ENCODE measurements at regions not wholly inside any gene's neighbourhood (a gene's known extent, or its start where the extent isn't known, plus 50 kb on each side); places are given as distances from the start of the nearest gene placed in this dataset.

GRCh38 chr12:82565966-82566365 is 120.7 kb upstream of the TMTC2 start:
- 88% methylated on average over 1 of the region's 1 CpG for WGBS (ENCODE audit: insufficient coverage)
- H3K27ac ChIP-seq (ENCODE audit: insufficient read depth in 1 of 2, low read depth in 1 of 2, low read length in 2 of 2, poor library complexity in 1 of 2, severe bottlenecking in 2 of 2) = no peak overlapping the region
- H3K9me3 ChIP-seq (ENCODE audit: control extremely low read depth in 1 of 5, control insufficient read depth in 4 of 5, insufficient read depth in 2 of 5, low read depth in 1 of 5, low read length in 4 of 5) = no peaks in the 10 kb centered on the region
- H3K4me3 ChIP-seq (ENCODE audit: control insufficient read depth in 1 of 7, extremely low read depth in 1 of 7, insufficient read depth in 4 of 7, low read depth in 2 of 7, low read length in 6 of 7) = no peak overlapping the region
- no peaks in the 10 kb centered on the region for H3K4me1 ChIP-seq (ENCODE audit: control extremely low read depth in 1 of 4, control insufficient read depth in 4 of 4, insufficient read depth in 4 of 4, low read length in 3 of 4)
- no peaks in the 10 kb centered on the region for H3K36me3 ChIP-seq (ENCODE audit: control insufficient read depth in 4 of 4, insufficient read depth in 4 of 4, low read length in 3 of 4)
- H3K27me3 ChIP-seq (replicated peaks in 2 of 5; ENCODE audit: control insufficient read depth in 4 of 5, insufficient read depth in 5 of 5, low read length in 4 of 5) = no peaks in the 10 kb centered on the region
- ChIA-PET CTCF (no interaction called here), POLR2A (no interaction called here)
- DNase-seq = no peak

- DNase-seq = no peak
- no peaks in the 10 kb centered on the region for H3K36me3 ChIP-seq (ENCODE audit: control insufficient read depth in 4 of 4, insufficient read depth in 4 of 4, low read length in 3 of 4)
- no peak overlapping the region for H3K27ac ChIP-seq (ENCODE audit: insufficient read depth in 1 of 2, low read depth in 1 of 2, low read length in 2 of 2, poor library complexity in 1 of 2, severe bottlenecking in 2 of 2)
- POLR2A ChIA-PET = no interaction called here
- H3K4me1 ChIP-seq (ENCODE audit: control extremely low read depth in 1 of 4, control insufficient read depth in 4 of 4, insufficient read depth in 4 of 4, low read length in 3 of 4) = no peaks in the 10 kb centered on the region
- H3K9me3 ChIP-seq (ENCODE audit: control extremely low read depth in 1 of 5, control insufficient read depth in 4 of 5, insufficient read depth in 2 of 5, low read depth in 1 of 5, low read length in 4 of 5) = no peaks in the 10 kb centered on the region
- CTCF ChIA-PET = no interaction called here
- no peaks in the 10 kb centered on the region for H3K27me3 ChIP-seq (replicated peaks in 2 of 5; ENCODE audit: control insufficient read depth in 4 of 5, insufficient read depth in 5 of 5, low read length in 4 of 5)
- H3K4me3 ChIP-seq (ENCODE audit: control insufficient read depth in 1 of 7, extremely low read depth in 1 of 7, insufficient read depth in 4 of 7, low read depth in 2 of 7, low read length in 6 of 7) = no peak overlapping the region
Measured at GRCh38 chr12:82567688-82568087, 119.0 kb upstream of the TMTC2 start.

- WGBS (ENCODE audit: insufficient coverage) = no CpG with 5 or more reads among the region's 2 CpGs
- no peaks in the 10 kb centered on the region for H3K9me3 ChIP-seq (ENCODE audit: control extremely low read depth in 1 of 5, control insufficient read depth in 4 of 5, insufficient read depth in 2 of 5, low read depth in 1 of 5, low read length in 4 of 5)
Measured at GRCh38 chr12:82574191-82574590, 112.5 kb upstream of the TMTC2 start.

GRCh38 chr12:82578725-82579124 is 108.0 kb upstream of the TMTC2 start:
- no CpG with 5 or more reads among the region's 2 CpGs for WGBS (ENCODE audit: insufficient coverage)
- Histone ChIP-seq H3K4me3 (ENCODE audit: control insufficient read depth in 1 of 7, extremely low read depth in 1 of 7, insufficient read depth in 4 of 7, low read depth in 2 of 7, low read length in 6 of 7) (no peak overlapping the region), H3K9me3 (ENCODE audit: control extremely low read depth in 1 of 5, control insufficient read depth in 4 of 5, insufficient read depth in 2 of 5, low read depth in 1 of 5, low read length in 4 of 5) (no peaks in the 10 kb centered on the region), H3K36me3 (ENCODE audit: control insufficient read depth in 4 of 4, insufficient read depth in 4 of 4, low read length in 3 of 4) (no peaks in the 10 kb centered on the region), H3K27me3 (replicated peaks in 2 of 5; ENCODE audit: control insufficient read depth in 4 of 5, insufficient read depth in 5 of 5, low read length in 4 of 5) (no peaks in the 10 kb centered on the region), H3K27ac (ENCODE audit: insufficient read depth in 1 of 2, low read depth in 1 of 2, low read length in 2 of 2, poor library complexity in 1 of 2, severe bottlenecking in 2 of 2) (no peak overlapping the region), H3K4me1 (ENCODE audit: control extremely low read depth in 1 of 4, control insufficient read depth in 4 of 4, insufficient read depth in 4 of 4, low read length in 3 of 4) (no peaks in the 10 kb centered on the region)
- DNase-seq = no peak
- ChIA-PET POLR2A (no interaction called here), CTCF (no interaction called here)

More at GRCh38 chr12:82574191-82574590, 112.5 kb upstream of the TMTC2 start:
- Histone ChIP-seq H3K36me3 (ENCODE audit: control insufficient read depth in 4 of 4, insufficient read depth in 4 of 4, low read length in 3 of 4) (no peaks in the 10 kb centered on the region), H3K4me3 (ENCODE audit: control insufficient read depth in 1 of 7, extremely low read depth in 1 of 7, insufficient read depth in 4 of 7, low read depth in 2 of 7, low read length in 6 of 7) (no peak overlapping the region), H3K27ac (ENCODE audit: insufficient read depth in 1 of 2, low read depth in 1 of 2, low read length in 2 of 2, poor library complexity in 1 of 2, severe bottlenecking in 2 of 2) (no peak overlapping the region), H3K4me1 (ENCODE audit: control extremely low read depth in 1 of 4, control insufficient read depth in 4 of 4, insufficient read depth in 4 of 4, low read length in 3 of 4) (no peaks in the 10 kb centered on the region), H3K27me3 (replicated peaks in 2 of 5; ENCODE audit: control insufficient read depth in 4 of 5, insufficient read depth in 5 of 5, low read length in 4 of 5) (no peaks in the 10 kb centered on the region)
- CTCF ChIA-PET = no interaction called here
- DNase-seq = no peak
- POLR2A ChIA-PET = interaction anchor here (0.7 kb wide), 1 partner anchor 10 kb away, joined by 3 read pairs; no protein-coding TSS in a partner anchor

GRCh38 chr12:82583756-82584155 is 103.0 kb upstream of the TMTC2 start:
- Histone ChIP-seq H3K4me3 (ENCODE audit: control insufficient read depth in 1 of 7, extremely low read depth in 1 of 7, insufficient read depth in 4 of 7, low read depth in 2 of 7, low read length in 6 of 7) (no peak overlapping the region), H3K9me3 (ENCODE audit: control extremely low read depth in 1 of 5, control insufficient read depth in 4 of 5, insufficient read depth in 2 of 5, low read depth in 1 of 5, low read length in 4 of 5) (peaks cover 0 to 2% (median 0%) of the 10 kb centered on the region in 5 experiments), H3K27me3 (replicated peaks in 2 of 5; ENCODE audit: control insufficient read depth in 4 of 5, insufficient read depth in 5 of 5, low read length in 4 of 5) (no peaks in the 10 kb centered on the region), H3K4me1 (ENCODE audit: control extremely low read depth in 1 of 4, control insufficient read depth in 4 of 4, insufficient read depth in 4 of 4, low read length in 3 of 4) (no peaks in the 10 kb centered on the region), H3K36me3 (ENCODE audit: control insufficient read depth in 4 of 4, insufficient read depth in 4 of 4, low read length in 3 of 4) (no peaks in the 10 kb centered on the region), H3K27ac (ENCODE audit: insufficient read depth in 1 of 2, low read depth in 1 of 2, low read length in 2 of 2, poor library complexity in 1 of 2, severe bottlenecking in 2 of 2) (no peak overlapping the region)
- no CpG with 5 or more reads among the region's 1 CpG for WGBS (ENCODE audit: insufficient coverage)
- POLR2A ChIA-PET = no interaction called here
- no peak for DNase-seq
- CTCF ChIA-PET = no interaction called here

- no peaks in the 10 kb centered on the region for H3K4me1 ChIP-seq (ENCODE audit: control extremely low read depth in 1 of 4, control insufficient read depth in 4 of 4, insufficient read depth in 4 of 4, low read length in 3 of 4)
- no peaks in the 10 kb centered on the region for H3K36me3 ChIP-seq (ENCODE audit: control insufficient read depth in 4 of 4, insufficient read depth in 4 of 4, low read length in 3 of 4)
- no peak overlapping the region for H3K4me3 ChIP-seq (ENCODE audit: control insufficient read depth in 1 of 7, extremely low read depth in 1 of 7, insufficient read depth in 4 of 7, low read depth in 2 of 7, low read length in 6 of 7)
- H3K9me3 ChIP-seq (ENCODE audit: control extremely low read depth in 1 of 5, control insufficient read depth in 4 of 5, insufficient read depth in 2 of 5, low read depth in 1 of 5, low read length in 4 of 5) = no peaks in the 10 kb centered on the region
- no peak for DNase-seq
- no peaks in the 10 kb centered on the region for H3K27me3 ChIP-seq (replicated peaks in 2 of 5; ENCODE audit: control insufficient read depth in 4 of 5, insufficient read depth in 5 of 5, low read length in 4 of 5)
- no peak overlapping the region for H3K27ac ChIP-seq (ENCODE audit: insufficient read depth in 1 of 2, low read depth in 1 of 2, low read length in 2 of 2, poor library complexity in 1 of 2, severe bottlenecking in 2 of 2)
- CTCF ChIA-PET = no interaction called here
- POLR2A ChIA-PET = no interaction called here
- 95% methylated on average over 2 of the region's 3 CpGs for WGBS (ENCODE audit: insufficient coverage)
Measured at GRCh38 chr12:82593143-82593542, 93.6 kb upstream of the TMTC2 start.

GRCh38 chr12:82593901-82594396 is 92.8 kb upstream of the TMTC2 start:
- Histone ChIP-seq H3K36me3 (ENCODE audit: control insufficient read depth in 4 of 4, insufficient read depth in 4 of 4, low read length in 3 of 4) (no peaks in the 10 kb centered on the region), H3K27ac (ENCODE audit: insufficient read depth in 1 of 2, low read depth in 1 of 2, low read length in 2 of 2, poor library complexity in 1 of 2, severe bottlenecking in 2 of 2) (no peak overlapping the region), H3K4me3 (ENCODE audit: control insufficient read depth in 1 of 7, extremely low read depth in 1 of 7, insufficient read depth in 4 of 7, low read depth in 2 of 7, low read length in 6 of 7) (no peak overlapping the region), H3K4me1 (ENCODE audit: control extremely low read depth in 1 of 4, control insufficient read depth in 4 of 4, insufficient read depth in 4 of 4, low read length in 3 of 4) (no peaks in the 10 kb centered on the region), H3K9me3 (ENCODE audit: control extremely low read depth in 1 of 5, control insufficient read depth in 4 of 5, insufficient read depth in 2 of 5, low read depth in 1 of 5, low read length in 4 of 5) (no peaks in the 10 kb centered on the region), H3K27me3 (replicated peaks in 2 of 5; ENCODE audit: control insufficient read depth in 4 of 5, insufficient read depth in 5 of 5, low read length in 4 of 5) (no peaks in the 10 kb centered on the region)
- DNase-seq = no peak
- ChIA-PET POLR2A (no interaction called here), CTCF (no interaction called here)
- 80% methylated on average over 1 of the region's 1 CpG for WGBS (ENCODE audit: insufficient coverage)

Data from common myeloid progenitor, CD34-positive (primary cell).